ENCODE measurements at regions not wholly inside any gene's neighbourhood (a gene's known extent, or its start where the extent isn't known, plus 50 kb on each side); places are given as distances from the start of the nearest gene placed in this dataset.
A peak's percentile ranks its signal among the peaks of the same experiment; 100 is the strongest.

DNA sequence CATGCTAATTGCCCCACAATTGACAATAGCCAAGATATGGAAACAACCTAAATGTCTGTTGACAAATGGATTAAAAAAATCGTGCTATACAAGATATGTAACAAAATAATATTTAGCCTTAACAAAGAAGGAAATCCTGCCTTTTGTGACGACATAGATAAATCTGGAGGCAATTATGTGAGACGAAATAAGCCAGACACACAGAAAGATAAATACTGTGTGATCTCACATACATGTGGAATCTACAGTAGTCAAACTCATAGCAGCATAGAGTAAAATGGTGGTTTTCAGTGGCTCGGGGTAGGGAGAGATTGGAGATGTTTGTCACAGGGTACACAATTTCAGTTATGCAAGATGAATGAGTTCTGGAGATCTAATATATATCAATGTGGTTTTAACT is 895.8 kb downstream of the SLITRK6 start:
- intact Hi-C loops (cut with DNase I; ENCODE audit: low total_unique reads), result no loop called here
- Histone ChIP-seq H3K9me3 (no peaks in the 10 kb centered on the region), H3K36me3 (no peaks in the 10 kb centered on the region), H3K4me3 (no peak overlapping the region), H3K4me1 (no peaks in the 10 kb centered on the region), H3K27ac (no peak overlapping the region), H3K27me3 (no peaks in the 10 kb centered on the region)
- no peak for TF ChIP-seq POLR2AphosphoS5 (IDR thresholded peaks at IDR 0.05)
- no peak for TF ChIP-seq EP300 (IDR thresholded peaks at IDR 0.05)
- no peak for TF ChIP-seq POLR2A (IDR thresholded peaks at IDR 0.05)
- TF ChIP-seq, protein P1, sequence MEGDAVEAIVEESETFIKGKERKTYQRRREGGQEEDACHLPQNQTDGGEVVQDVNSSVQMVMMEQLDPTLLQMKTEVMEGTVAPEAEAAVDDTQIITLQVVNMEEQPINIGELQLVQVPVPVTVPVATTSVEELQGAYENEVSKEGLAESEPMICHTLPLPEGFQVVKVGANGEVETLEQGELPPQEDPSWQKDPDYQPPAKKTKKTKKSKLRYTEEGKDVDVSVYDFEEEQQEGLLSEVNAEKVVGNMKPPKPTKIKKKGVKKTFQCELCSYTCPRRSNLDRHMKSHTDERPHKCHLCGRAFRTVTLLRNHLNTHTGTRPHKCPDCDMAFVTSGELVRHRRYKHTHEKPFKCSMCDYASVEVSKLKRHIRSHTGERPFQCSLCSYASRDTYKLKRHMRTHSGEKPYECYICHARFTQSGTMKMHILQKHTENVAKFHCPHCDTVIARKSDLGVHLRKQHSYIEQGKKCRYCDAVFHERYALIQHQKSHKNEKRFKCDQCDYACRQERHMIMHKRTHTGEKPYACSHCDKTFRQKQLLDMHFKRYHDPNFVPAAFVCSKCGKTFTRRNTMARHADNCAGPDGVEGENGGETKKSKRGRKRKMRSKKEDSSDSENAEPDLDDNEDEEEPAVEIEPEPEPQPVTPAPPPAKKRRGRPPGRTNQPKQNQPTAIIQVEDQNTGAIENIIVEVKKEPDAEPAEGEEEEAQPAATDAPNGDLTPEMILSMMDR (IDR thresholded peaks at IDR 0.05), result no peak
- 22 to 29% (median 24%) methylated on average over 4 of the region's 4 CpGs for WGBS, 5 donors
- no peak for DNase-seq

DNA sequence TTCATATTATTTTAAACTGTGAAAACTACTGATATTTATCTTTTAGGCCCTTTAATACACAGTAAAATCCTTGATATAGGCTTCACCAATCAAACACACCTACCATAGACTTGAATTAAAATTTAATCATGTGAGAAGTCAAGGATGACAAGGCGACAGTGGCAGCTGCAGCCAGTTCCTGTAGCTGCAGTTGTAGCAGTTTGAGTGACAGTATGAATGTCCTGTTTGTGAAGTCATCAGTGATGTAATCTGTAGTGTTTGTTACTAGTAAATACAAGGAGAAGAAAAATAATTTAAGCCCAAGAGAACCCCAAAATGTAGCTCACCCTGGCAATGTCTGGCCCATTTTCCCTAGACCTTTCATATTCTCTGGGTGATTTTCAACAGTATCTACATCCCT is 897.0 kb downstream of the SLITRK6 start:
- no peaks in the 10 kb centered on the region for H3K27me3 ChIP-seq
- intact Hi-C loops (cut with DNase I; ENCODE audit: low total_unique reads), result no loop called here
- 52 to 77% (median 74%) methylated on average over 1 of the region's 1 CpG for WGBS, 5 donors
- H3K4me1 ChIP-seq, result no peaks in the 10 kb centered on the region
- H3K27ac ChIP-seq, result no peak overlapping the region
- DNase-seq, result no peak
- no peaks in the 10 kb centered on the region for H3K36me3 ChIP-seq
- H3K4me3 ChIP-seq, result no peak overlapping the region
- TF ChIP-seq EP300 (IDR thresholded peaks at IDR 0.05) (no peak), POLR2A (IDR thresholded peaks at IDR 0.05) (no peak), POLR2AphosphoS5 (IDR thresholded peaks at IDR 0.05) (no peak)
- TF ChIP-seq, protein P1 (IDR thresholded peaks at IDR 0.05), result no peak
- no peaks in the 10 kb centered on the region for H3K9me3 ChIP-seq

DNA sequence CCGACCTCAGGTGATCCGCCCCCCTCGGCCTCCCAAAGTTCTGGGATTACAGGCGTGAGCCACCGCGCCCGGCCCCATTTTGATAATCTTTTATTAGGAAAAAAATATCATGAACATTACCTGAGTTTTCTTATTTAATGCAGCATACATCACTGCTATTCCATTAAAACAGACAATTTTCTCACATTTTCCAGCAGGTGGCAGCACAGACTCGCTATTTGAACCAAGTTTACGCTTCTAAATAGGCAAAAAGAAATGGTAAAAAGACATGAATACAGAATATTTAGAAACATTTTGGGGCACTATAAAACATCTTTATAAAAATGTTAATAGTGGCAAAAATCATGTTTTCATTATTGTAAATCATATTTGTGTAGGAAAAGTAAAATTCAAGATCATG is 903.1 kb downstream of the SLITRK6 start:
- intact Hi-C loops (cut with DNase I; ENCODE audit: low total_unique reads), result loop anchor here (10.0 kb wide), 1 partner anchor 929 kb away; no protein-coding TSS in a partner anchor
- Histone ChIP-seq H3K9me3 (no peaks in the 10 kb centered on the region), H3K36me3 (no peaks in the 10 kb centered on the region), H3K4me3 (no peak overlapping the region), H3K4me1 (no peaks in the 10 kb centered on the region), H3K27me3 (no peaks in the 10 kb centered on the region), H3K27ac (no peak overlapping the region)
- no peak for TF ChIP-seq EP300 (IDR thresholded peaks at IDR 0.05)
- TF ChIP-seq, protein P1 (IDR thresholded peaks at IDR 0.05), result peak in 4 of 7 experiments; percentile 37 to 57 (median 46)
- no peak for TF ChIP-seq POLR2AphosphoS5 (IDR thresholded peaks at IDR 0.05)
- WGBS, 5 donors, result 9 to 19% (median 11%) methylated on average over 9 of the region's 9 CpGs
- peak in 1 of 2 donors; percentile 86 for DNase-seq

DNA sequence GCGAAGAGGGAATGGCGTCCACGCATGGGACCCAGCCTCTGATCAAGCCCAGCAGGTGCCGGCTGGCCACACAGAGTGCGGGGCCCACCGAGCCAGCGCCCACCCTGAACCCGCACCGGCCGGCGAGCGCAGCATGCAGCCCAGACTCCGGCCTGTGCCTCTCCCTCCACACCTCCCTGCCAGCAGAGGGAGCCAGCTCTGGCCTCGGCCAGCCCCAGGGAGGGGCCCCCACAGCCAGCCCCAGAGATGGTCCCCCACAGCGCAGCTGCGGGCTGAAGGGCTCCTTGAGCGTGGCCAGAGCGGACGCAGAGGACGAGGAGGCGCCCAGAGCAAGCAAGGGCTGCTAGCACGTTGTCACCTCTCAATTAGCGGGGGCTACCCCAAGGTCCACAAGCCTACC is 904.5 kb downstream of the SLITRK6 start:
- intact Hi-C loops (cut with DNase I; ENCODE audit: low total_unique reads), result loop anchor here (10.0 kb wide), 1 partner anchor 930 kb away; no protein-coding TSS in a partner anchor
- Histone ChIP-seq H3K4me1 (no peaks in the 10 kb centered on the region), H3K27ac (no peak overlapping the region), H3K27me3 (no peaks in the 10 kb centered on the region), H3K4me3 (no peak overlapping the region), H3K36me3 (no peaks in the 10 kb centered on the region), H3K9me3 (no peaks in the 10 kb centered on the region)
- WGBS, 5 donors, result 93 to 98% (median 96%) methylated on average over 23 of the region's 23 CpGs
- DNase-seq, result no peak
- TF ChIP-seq, protein P1 (IDR thresholded peaks at IDR 0.05), result no peak
- TF ChIP-seq EP300 (IDR thresholded peaks at IDR 0.05), result no peak
- TF ChIP-seq POLR2A (IDR thresholded peaks at IDR 0.05), result no peak
- TF ChIP-seq POLR2AphosphoS5 (IDR thresholded peaks at IDR 0.05), result no peak

All from stomach (tissue), 8 donors.